GM12878 (cell line): ENCODE measurements at regions not wholly inside any gene's neighbourhood (a gene's known extent, or its start where the extent isn't known, plus 50 kb on each side); places are given as distances from the start of the nearest gene placed in this dataset.

Experiments used
- ATF3 ChIP-seq: IDR thresholded peaks from 2 replicates; pipeline ENCODE4 v1.6.1; 2011; ENCODE audit warnings: low read depth, mild to moderate bottlenecking, low read length, moderate library complexity, borderline replicate concordance; ENCODE audit errors: extremely low read depth
- BCL11A ChIP-seq: IDR thresholded peaks from 2 replicates; pipeline ENCODE4 v1.6.1; 2011; ENCODE audit warnings: low read depth, low read length
- CBX3 ChIP-seq: fragments of 200-600 bp; sonication (generic); IDR thresholded peaks from 2 replicates; pipeline ENCODE4 v1.6.1; 2016; ENCODE audit warnings: low read depth, borderline replicate concordance
- CREM ChIP-seq: IDR thresholded peaks from 2 replicates; pipeline ENCODE4 v1.6.1; 2014; ENCODE audit warnings: antibody characterized with exemption, low read depth
- HDGF ChIP-seq: fragments of 450-650 bp; IDR thresholded peaks from 2 replicates; pipeline ENCODE4 v1.6.1; 2016; ENCODE audit warnings: antibody characterized with exemption
- JUNB ChIP-seq: IDR thresholded peaks from 2 replicates; pipeline ENCODE4 v1.6.1; 2016; ENCODE audit warnings: antibody characterized with exemption, mild to moderate bottlenecking
- MYB ChIP-seq: fragments of 150-350 bp; IDR thresholded peaks from 2 replicates; pipeline ENCODE4 v1.6.1; 2014; ENCODE audit warnings: mild to moderate bottlenecking, low read depth, low read length, borderline replicate concordance
- MYC ChIP-seq: IDR thresholded peaks from 2 replicates; pipeline ENCODE4 v1.6.1; 2011; ENCODE audit warnings: mild to moderate bottlenecking, low read length, moderate library complexity, inconsistent platforms; ENCODE audit not compliant: insufficient read depth, insufficient replicate concordance, insufficient read length, severe bottlenecking
- NRF1 ChIP-seq: conservative IDR thresholded peaks from 2 replicates; pipeline ENCODE4 v1.6.1; 2011; ENCODE audit warnings: mild to moderate bottlenecking, low read depth, low read length, improper control_type of control experiment
- RAD21 ChIP-seq: IDR thresholded peaks from 2 replicates; pipeline ENCODE4 v1.6.1; 2011; ENCODE audit warnings: mild to moderate bottlenecking, low read depth, low read length, moderate library complexity; ENCODE audit not compliant: insufficient read depth
- RAD51 ChIP-seq: fragments of 450-650 bp; IDR thresholded peaks from 2 replicates; pipeline ENCODE4 v1.6.1; 2016; ENCODE audit warnings: moderate library complexity, mild to moderate bottlenecking, inconsistent platforms
- REST ChIP-seq: IDR thresholded peaks from 2 replicates; pipeline ENCODE4 v1.6.1; 2012; ENCODE audit warnings: mild to moderate bottlenecking, low read depth, low read length
- STAT1 ChIP-seq: fragments of 450-650 bp; conservative IDR thresholded peaks from 2 replicates; pipeline ENCODE4 v1.6.1; 2014; ENCODE audit warnings: antibody characterized with exemption, mild to moderate bottlenecking
- TBL1XR1 ChIP-seq: IDR thresholded peaks from 2 replicates; pipeline ENCODE4 v1.6.1; 2012; ENCODE audit warnings: low read depth, low read length, improper control_type of control experiment
- TF ChIP-seq, protein P1 (sequence below): IDR thresholded peaks from 2 replicates; pipeline ENCODE4 v1.6.1; 2012; ENCODE audit warnings: improper control_type of control experiment, low read depth, low read length; ENCODE audit not compliant: insufficient replicate concordance
- TF ChIP-seq, protein P2 (sequence below): IDR thresholded peaks from 2 replicates; pipeline ENCODE4 v1.6.1; 2011; ENCODE audit warnings: mild to moderate bottlenecking, low read depth, low read length, moderate library complexity; ENCODE audit not compliant: insufficient replicate concordance
- TF ChIP-seq, protein P3 (sequence below): fragments of 450-650 bp; formaldehyde crosslinking; IDR thresholded peaks from 2 replicates; pipeline ENCODE4 v1.5.0; 2022; ENCODE audit warnings: mild to moderate bottlenecking, missing genetic modification characterization

- TF ChIP-seq, protein P1, sequence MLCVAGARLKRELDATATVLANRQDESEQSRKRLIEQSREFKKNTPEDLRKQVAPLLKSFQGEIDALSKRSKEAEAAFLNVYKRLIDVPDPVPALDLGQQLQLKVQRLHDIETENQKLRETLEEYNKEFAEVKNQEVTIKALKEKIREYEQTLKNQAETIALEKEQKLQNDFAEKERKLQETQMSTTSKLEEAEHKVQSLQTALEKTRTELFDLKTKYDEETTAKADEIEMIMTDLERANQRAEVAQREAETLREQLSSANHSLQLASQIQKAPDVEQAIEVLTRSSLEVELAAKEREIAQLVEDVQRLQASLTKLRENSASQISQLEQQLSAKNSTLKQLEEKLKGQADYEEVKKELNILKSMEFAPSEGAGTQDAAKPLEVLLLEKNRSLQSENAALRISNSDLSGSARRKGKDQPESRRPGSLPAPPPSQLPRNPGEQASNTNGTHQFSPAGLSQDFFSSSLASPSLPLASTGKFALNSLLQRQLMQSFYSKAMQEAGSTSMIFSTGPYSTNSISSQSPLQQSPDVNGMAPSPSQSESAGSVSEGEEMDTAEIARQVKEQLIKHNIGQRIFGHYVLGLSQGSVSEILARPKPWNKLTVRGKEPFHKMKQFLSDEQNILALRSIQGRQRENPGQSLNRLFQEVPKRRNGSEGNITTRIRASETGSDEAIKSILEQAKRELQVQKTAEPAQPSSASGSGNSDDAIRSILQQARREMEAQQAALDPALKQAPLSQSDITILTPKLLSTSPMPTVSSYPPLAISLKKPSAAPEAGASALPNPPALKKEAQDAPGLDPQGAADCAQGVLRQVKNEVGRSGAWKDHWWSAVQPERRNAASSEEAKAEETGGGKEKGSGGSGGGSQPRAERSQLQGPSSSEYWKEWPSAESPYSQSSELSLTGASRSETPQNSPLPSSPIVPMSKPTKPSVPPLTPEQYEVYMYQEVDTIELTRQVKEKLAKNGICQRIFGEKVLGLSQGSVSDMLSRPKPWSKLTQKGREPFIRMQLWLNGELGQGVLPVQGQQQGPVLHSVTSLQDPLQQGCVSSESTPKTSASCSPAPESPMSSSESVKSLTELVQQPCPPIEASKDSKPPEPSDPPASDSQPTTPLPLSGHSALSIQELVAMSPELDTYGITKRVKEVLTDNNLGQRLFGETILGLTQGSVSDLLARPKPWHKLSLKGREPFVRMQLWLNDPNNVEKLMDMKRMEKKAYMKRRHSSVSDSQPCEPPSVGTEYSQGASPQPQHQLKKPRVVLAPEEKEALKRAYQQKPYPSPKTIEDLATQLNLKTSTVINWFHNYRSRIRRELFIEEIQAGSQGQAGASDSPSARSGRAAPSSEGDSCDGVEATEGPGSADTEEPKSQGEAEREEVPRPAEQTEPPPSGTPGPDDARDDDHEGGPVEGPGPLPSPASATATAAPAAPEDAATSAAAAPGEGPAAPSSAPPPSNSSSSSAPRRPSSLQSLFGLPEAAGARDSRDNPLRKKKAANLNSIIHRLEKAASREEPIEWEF = no peak
- TF ChIP-seq ATF3 (no peak), MYC (no peak), RAD21 (no peak), BCL11A (peak; percentile 45; the same call in 1 of the 2 replicates), NRF1 (no peak), CREM (peak; percentile 40; the same call in 1 of the 2 replicates), CBX3 (no peak), MYB (no peak), RAD51 (no peak), HDGF (no peak), REST (no peak), TBL1XR1 (no peak), STAT1 (no peak), JUNB (peak; percentile 74)
- TF ChIP-seq, protein P2, sequence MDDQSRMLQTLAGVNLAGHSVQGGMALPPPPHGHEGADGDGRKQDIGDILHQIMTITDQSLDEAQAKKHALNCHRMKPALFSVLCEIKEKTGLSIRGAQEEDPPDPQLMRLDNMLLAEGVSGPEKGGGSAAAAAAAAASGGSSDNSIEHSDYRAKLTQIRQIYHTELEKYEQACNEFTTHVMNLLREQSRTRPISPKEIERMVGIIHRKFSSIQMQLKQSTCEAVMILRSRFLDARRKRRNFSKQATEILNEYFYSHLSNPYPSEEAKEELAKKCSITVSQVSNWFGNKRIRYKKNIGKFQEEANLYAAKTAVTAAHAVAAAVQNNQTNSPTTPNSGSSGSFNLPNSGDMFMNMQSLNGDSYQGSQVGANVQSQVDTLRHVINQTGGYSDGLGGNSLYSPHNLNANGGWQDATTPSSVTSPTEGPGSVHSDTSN = no peak
- TF ChIP-seq, protein P3, sequence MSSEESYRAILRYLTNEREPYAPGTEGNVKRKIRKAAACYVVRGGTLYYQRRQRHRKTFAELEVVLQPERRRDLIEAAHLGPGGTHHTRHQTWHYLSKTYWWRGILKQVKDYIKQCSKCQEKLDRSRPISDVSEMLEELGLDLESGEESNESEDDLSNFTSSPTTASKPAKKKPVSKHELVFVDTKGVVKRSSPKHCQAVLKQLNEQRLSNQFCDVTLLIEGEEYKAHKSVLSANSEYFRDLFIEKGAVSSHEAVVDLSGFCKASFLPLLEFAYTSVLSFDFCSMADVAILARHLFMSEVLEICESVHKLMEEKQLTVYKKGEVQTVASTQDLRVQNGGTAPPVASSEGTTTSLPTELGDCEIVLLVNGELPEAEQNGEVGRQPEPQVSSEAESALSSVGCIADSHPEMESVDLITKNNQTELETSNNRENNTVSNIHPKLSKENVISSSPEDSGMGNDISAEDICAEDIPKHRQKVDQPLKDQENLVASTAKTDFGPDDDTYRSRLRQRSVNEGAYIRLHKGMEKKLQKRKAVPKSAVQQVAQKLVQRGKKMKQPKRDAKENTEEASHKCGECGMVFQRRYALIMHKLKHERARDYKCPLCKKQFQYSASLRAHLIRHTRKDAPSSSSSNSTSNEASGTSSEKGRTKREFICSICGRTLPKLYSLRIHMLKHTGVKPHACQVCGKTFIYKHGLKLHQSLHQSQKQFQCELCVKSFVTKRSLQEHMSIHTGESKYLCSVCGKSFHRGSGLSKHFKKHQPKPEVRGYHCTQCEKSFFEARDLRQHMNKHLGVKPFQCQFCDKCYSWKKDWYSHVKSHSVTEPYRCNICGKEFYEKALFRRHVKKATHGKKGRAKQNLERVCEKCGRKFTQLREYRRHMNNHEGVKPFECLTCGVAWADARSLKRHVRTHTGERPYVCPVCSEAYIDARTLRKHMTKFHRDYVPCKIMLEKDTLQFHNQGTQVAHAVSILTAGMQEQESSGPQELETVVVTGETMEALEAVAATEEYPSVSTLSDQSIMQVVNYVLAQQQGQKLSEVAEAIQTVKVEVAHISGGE (CRISPR knock-in tag) = no peak
Measured at GRCh38 chr5:112064956-112065355, 308.0 kb upstream of the NREP start (continued).
